GM19397 (cell line): ENCODE measurements at regions not wholly inside any gene's neighbourhood (a gene's known extent, or its start where the extent isn't known, plus 50 kb on each side); places are given as distances from the start of the nearest gene placed in this dataset.
"Not testable (repeated sequence)": the region's sequence is repeated elsewhere in the genome, so short reads cannot be mapped to it uniquely, and the experiment has no call there.

Source experiments
- ATAC-seq: cut with Tn5 transposase; IDR thresholded peaks from one replicate; pipeline ENCODE4 v1.9.1; 2021; ENCODE audit warnings: mild to moderate bottlenecking, moderate library complexity; ENCODE audit not compliant: unreplicated experiment

DNA sequence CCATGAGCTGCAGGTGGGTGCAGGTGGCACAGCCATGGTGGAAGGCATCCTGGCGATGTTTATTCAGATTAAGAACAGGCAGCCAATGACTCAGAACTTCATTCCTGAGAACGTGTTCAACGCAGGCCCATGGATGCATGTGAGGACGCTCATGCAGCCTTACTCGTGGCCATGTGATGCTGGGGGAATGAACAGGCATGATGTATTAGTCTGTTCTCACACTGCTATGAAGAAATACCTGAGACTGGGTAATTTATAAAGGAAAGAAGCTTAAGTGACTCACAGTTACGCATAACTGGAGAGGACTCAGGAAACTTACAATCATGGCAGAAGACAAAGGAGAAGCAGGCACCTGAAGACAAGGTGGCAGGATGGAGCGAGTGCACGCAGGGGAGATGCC, 146.6 kb downstream of the RNASET2 start:
- ATAC-seq = no peak

DNA sequence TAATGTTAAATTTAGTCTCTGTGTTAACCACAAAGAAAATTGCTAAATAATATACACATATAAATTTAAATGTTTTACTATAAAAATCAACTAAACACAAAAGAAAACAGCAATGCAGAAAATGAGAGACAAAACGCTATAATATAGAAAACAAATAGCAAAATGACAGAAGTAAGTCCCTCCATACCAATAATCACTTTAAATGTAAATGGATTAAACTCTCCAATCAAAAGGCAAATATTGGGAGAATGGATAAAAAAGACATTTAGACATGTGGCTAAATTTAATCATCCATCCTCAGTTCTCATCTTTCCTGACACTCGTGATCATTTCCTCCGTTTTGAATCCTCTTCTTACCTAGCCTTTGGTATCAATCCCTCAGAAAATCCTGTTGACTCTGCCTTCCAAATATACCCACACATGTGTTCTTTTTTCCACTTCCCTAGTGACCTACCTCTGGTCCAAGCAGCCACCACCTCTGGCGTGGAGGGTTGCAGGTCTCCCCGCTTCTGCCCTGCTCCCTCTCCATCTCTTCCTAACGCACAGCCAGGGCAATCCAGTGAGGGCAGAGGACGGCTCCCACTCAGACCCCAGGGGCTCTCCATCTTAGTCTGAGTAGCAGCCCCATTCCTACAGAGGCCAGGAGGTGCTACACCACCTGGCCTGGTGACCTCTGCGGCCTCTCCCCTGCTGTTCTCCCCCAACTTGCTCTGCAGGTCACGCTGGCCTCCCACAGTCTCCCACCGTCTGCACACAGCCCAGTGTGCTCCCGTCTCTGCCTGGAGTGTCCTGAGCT, 149.2 kb downstream of the RNASET2 start:
- ATAC-seq = no peak

DNA sequence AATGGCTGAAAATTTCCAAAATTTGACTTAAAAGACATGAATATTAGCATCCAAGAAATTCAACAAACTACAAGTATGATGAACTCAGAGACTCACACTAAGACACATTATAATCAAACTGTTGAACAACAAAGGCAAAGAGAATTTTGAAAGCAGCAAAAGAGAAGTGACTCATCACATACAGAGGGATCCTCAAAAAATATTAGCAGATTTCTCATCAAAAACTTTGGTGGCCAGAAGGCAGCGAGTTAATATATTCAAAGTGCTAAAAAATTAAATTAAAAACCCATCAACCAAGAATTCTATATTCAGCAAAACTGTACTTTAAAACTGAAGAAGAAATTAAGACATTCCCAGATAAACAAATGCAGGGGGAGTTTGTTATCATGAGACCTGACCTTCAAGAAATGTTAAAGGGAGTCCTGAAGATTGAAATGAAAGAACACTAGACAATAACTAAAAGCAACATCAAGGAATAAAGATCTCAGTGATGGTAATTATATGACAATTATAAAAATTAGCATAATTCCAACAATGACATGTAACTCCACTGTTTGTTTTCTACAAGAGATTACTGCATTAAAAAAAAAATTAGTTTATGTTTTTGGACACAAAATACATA, 150.0 kb downstream of the RNASET2 start:
- ATAC-seq = no peak

DNA sequence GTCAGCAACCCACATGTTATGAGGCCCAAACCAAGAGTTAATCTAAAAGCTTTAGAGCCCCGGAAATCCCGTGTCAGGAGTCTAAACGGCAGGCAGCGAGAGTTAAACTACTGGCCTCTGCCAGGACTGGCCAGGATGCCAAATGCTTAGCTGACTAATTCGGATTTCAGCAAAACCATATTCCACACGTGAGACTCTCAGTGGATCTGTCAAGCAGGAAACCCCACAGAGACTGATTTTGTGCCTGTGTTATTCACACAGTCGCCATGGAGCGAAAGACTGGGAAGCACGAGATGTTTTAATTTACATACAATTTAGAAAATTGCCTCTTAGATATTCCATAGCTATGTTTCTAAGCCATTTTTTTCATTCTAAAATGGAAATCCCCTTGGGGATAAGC, 152.9 kb downstream of the RNASET2 start:
- no peak for ATAC-seq

DNA sequence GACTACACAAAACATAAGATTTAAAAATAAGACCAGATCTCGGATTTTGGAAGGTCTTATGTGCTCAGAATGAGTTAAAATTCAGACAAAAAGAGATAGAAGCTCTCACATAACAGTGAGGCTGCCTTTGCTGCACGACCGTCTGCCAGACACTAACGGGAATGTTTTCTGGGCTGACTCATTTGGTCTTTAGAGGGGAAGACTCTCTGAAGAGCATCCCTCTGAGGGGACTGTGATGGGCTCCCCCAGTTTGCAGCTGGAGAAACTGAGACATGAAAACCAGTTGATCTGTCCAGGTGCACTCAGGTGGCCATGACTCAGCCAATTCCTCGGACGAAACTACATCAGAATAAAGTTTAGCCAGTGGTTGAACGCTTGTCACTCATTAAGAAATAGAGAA, 153.9 kb downstream of the RNASET2 start:
- no peak for ATAC-seq

DNA sequence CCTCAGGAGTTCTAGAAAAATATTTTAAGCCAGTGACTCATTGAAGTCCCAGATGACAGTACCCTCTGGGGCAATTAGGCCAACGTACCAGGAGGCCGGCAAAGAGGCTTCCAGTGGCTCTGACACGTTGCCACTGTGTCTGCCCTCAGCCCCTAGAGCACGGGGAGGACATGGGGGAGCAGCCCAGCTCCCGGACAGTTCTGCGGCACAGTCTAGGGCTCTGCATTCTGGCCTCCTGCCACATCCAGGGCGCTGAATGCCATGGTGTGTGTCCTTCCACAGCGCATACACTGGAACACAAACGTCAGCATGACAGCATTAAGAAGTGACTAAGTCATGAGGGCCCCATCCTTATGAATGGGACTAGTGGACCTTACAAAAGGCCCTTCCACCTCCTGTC, 156.2 kb downstream of the RNASET2 start:
- ATAC-seq = no peak

DNA sequence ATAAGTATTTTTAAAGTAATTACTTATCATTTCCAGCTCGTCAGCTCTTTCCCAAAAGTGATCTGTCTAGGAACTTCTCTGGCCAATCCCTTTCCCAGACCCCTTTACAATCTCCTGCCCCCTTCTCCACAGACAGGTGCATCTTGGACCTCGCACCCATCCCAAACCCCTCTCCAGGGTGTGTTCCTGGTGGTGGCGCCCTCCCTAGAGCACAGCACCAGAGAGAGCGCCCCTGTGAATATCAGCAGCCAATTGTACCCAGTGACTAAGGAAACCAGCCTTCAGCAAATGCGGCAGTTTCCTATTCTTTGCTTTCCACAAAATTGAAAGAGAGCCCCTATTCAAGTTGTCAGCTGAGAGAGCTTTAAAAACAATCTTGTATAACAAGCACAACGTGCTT, 157.7 kb downstream of the RNASET2 start:
- ATAC-seq = no peak

DNA sequence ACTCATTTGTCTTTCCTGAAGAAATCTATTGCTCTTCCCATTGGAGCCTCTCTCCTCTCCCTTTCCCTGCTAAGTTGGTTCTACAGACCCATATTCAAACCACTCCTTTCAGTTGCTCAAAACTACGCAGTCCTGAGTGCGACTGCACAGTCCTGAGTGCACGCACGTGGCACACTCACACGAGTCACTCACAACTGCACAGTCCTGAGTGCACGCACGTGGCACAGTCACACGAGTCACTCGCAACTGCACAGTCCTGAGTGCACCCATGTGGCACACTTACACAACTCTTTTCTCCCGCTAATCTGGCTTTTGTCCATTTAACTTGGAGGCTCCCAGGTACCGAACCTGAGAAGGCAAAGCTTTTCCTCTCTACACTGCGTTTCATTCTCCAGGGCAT, 159.7 kb downstream of the RNASET2 start:
- no peak for ATAC-seq

DNA sequence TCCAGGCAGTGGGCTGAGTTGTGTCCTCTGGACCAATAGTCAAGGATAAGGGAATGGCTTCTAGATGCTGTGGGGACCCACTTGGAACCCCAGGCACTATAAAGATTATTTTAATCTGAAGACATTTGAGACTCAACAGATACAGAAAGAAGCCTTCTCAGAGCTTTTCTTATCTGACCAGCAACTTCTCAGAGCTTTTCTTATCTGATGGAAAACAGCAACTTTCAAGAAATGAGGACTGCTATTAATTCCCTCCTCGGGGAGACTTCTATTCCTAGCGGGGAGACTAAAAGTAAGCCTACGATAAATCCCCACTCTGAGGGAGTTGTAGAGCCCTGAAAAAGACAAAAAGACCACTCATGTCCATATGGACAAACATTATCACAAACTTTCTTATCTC, 160.5 kb downstream of the RNASET2 start:
- ATAC-seq = no peak

DNA sequence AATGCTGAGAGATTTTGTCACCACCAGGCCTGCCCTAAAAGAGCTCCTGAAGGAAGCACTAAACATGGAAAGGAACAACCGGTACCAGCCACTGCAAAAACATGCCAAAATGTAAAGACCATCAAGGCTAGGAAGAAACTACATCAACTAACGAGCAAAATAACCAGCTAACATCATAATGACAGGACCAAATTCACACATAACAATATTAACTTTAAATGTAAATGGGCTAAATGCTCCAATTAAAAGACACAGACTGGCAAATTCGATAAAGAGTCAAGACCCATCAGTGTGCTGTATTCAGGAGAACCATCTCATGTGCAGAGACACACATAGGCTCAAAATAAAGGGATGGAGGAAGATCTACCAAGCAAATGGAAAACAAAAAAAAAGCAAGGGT, 163.8 kb upstream of the RPS6KA2 start:
- ATAC-seq = not testable (repeated sequence)

DNA sequence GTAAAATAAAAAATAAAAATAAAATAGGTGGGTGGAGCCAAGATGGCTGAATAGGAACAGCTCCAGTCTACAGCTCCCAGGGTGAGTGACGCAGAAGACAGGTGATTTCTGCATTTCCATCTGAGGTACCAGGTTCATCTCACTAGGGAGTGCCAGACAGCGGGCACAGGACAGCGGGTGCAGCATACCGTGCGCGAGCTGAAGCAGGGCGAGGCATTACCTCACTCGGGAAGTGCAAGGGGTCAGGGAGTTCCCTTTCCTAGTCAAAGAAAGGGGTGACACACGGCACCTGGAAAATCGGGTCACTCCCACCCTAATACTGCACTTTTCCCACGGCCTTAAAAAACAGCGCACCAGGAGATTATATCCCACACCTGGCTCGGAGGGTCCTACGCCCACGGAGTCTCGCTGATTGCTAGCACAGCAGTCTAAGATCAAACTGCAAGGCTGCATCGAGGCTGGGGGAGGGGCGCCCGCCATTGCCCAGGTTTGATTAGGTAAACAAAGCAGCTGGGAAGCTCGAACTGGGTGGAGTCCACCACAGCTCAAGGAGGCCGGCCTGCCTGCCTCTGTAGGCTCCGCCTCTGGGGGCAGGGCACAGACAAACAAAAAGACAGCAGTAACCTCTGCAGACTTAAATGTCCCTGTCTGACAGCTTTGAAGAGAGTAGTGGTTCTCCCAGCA, 161.9 kb upstream of the RPS6KA2 start:
- ATAC-seq = not testable (repeated sequence)

DNA sequence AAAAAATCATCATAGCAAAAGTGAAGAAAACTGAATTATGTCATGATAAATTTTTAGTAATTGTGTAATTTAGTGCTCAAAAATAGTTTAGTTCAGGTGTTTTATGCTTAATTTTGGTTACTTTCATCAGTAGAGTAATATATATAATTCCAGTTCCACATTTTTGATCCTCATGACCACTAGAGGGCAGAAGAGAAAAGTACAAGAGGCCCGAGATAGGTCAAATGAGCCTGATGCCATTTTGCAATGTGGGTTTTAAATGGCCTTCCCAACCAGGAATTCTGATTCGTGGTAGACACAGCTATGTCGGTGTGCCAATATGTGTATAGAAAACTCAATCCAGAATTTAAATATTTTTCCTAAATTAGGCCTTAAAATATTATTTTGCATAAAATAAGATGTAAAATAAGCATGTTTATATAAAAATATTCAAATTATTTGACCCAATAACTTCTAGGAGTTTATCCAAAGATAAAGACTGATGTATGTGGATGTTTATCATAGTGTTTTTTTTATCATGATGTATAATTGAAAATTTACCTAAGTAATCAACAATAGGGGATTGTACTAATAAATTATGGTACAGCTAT, 159.7 kb upstream of the RPS6KA2 start:
- ATAC-seq = no peak

DNA sequence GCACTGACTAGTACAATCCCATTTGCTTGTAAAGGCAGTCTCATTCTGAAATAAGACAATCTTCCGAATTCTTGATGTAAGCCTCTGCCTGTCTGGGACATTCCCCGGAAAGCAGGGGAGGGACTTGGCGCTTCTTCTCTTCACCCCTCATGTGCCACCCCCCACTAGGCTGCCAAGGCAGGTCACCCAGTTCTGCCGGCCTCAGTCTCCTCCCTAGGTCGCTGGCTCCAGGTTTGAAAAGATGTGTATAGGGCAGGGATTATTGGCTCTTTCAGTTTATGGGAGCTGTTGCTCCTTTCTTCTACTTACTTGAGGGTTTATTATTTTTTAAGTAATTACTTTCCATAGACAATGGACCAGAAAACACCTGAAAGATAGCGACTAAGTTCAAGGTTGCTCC, 158.1 kb upstream of the RPS6KA2 start:
- ATAC-seq = no peak

DNA sequence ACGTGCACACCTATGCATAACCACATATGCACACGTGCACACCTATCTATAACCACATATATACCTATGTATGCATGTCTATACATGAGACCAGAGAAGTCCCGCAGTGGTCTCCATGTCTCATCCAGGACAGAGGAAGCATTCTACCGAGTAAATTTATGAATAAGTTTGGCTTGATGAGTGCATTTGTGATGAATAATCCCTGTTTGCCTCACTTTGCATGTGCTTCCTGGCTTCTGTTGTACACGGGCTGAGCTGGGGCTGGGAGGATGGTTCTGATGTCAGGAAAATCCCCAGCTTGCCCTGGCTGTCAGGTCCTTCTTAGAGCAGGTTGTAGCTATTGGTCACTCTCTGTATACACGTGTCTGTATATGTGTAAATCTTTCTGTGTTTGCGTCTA, 157.6 kb upstream of the RPS6KA2 start:
- ATAC-seq = no peak

DNA sequence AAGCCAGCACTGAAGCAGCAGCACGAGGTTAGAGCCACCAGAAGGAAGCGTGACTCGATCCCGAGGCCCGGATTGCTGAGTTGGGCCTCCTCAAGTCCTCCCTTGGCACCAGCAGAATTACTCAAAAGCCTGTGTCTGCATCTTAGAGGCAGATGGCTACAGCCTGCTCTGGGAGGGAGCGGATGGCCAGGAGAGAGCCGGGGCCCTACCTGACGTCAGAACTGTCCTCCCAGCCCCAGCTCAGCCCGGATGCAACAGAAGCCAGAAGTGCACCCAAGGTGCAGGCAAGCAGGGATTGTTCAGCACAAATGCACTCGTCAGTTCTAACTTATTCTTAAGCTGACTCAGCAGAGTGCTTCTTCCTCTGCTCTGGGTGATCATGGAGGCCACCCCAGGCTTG, 155.5 kb upstream of the RPS6KA2 start:
- ATAC-seq = no peak

DNA sequence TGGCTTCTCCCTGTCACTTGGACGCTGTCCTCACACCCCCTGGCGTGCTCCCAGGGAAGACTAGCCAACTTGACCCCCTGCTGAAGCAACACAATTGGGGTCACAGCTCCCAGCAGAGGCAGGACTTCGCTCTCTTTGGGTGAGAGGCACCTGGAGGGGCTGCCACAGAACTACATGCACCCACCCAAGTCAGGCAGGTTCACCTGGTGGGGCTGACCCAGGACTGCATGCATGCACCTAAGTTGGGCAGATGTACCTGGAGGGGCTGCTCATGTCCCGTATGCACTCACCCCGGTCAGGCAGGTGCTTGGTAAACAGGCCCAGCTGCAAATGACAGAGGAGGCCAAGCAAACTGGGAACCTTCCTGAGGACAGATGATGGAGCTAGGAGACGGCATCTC, 154.3 kb upstream of the RPS6KA2 start:
- no peak for ATAC-seq

DNA sequence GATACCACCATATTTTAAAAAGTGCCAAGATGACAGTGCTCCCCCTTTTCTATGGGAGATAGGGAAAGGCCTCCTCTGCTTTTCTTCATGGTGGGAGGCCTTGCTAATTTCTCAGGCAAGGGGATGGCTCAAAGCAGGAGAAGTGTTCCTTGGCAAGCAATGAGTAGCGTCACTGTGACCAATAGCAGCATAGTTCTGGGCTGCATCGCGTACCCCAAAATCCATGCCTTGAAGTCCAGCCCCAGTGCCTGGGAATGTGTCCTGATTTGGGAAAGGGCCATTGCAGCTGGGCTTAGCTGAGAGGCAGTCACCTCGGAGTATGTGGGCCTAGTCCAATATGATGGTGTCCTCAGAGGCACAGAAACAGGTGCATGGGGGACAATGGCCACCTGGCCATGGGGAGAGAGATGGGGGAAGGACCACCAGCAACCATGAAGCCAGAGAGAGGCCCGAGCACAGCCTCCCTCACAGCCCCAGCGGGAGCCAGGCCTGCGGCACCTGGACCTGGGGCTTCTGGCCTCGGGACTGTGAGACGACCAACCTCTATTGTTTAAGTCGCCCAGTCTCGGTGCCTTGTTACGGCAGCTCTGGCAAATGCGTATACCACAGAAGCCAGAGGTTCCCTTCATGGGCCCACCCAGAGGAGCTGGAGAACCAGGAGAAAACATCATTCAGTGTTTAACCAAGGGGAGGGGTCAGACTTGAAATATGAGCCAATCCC, 153.1 kb upstream of the RPS6KA2 start:
- no peak for ATAC-seq

DNA sequence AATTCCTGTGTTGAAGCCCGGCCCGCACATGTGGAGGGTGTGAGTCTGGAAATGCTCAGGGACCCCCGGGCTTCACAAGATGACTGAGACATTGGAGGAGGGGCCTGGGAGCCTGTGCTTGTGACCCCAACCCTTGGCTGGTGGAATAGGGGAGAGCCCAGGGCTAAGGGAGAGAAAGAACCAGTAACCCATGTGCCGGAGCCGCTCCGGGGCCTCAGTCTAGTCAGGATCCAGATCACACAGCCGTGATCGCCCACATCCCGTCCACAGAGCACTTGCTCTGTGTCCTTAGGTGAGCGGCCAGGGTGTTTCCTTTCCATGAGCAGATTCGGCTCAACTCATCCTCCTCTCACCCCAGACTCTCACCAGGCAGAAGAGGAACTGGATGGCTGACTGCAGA, 152.3 kb upstream of the RPS6KA2 start:
- no peak for ATAC-seq

DNA sequence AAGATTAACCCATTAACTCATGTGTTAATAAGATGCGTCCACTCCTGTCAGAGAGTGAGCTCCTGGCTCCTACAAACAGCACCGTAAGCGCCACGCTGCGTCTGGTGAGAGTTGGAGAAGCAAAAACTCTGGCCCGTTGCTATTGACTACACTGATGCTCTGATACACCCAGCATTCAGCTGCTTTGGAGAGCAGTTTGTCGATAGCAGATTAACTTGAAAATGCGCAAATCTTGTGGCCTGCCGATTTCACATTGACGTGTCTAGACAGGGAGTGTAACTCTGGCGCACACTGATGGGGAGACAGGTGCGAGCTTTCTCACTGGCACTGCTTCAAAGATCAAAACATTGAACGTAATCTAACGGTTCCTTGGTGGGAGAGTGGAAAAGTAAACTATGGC, 151.7 kb upstream of the RPS6KA2 start:
- ATAC-seq = no peak

DNA sequence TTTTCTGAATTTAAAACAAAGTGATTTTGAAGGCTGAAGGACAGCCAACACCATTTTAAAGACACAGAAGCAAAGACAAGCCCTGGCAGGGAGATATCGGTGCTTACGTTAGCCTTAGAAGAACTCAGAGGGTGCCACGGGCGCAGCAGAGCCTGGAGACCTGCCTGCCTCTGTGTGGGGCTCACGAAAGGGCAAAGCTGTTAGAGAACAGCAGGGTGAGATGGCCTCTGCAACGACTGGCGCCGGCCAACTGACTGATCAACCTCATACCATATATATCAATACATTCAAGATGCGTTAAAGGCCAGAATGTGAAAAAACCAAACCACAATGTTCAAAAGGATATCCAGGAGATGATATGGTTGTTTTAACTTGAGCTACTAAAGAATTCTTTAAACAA, 151.0 kb upstream of the RPS6KA2 start:
- no peak for ATAC-seq

DNA sequence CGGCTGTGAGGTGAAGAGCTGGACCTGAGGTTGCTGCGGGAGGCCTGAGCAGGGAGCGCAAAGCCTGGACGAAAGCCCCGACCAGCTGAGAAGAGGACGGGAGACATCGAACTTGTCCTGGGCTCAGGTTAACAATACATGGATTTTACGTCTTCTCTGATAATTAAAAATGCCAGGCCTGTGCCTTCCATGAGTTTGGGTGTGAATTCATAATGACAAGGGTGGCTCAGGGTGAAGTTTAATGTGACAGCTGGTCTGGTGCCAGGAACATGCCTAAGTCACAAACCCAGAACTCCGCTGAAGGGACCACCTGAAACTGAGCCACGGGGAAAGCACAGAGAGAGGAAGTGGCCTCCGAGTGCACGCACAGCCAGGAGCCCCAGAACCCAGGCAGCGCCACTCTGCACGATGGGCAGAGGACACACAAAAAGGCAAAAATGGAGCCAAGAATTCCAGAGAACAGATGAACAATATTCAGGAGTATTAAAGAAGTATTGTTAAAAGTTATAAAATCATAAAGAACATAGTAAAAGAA, 150.1 kb upstream of the RPS6KA2 start:
- no peak for ATAC-seq
